Suprapubic skin (tissue), 4 donors: ENCODE measurements at regions not wholly inside any gene's neighbourhood (a gene's known extent, or its start where the extent isn't known, plus 50 kb on each side); places are given as distances from the start of the nearest gene placed in this dataset.

Experiments
- POLR2A ChIP-seq, 2 donors: fragments of 450-650 bp; IDR thresholded peaks; one replicate each; pipeline ENCODE4 v1.6.1; 2017; ENCODE audit warnings: antibody characterized with exemption in 2 of 2, mild to moderate bottlenecking in 2 of 2, moderate library complexity in 2 of 2
- POLR2AphosphoS5 ChIP-seq, 3 donors: sonication (generic); formaldehyde crosslinking; IDR thresholded peaks; one replicate each; pipeline ENCODE4 v1.6.1; 2017; ENCODE audit warnings: antibody characterized with exemption in 3 of 3
- TF ChIP-seq, protein P1 (sequence below), 2 donors: fragments of 200-600 bp in 1 of 2; fragments of 450-650 bp in 1 of 2; sonication (generic) in 1 of 2; IDR thresholded peaks; one replicate each; pipeline ENCODE4 v1.5.1; 2016 to 2019; ENCODE audit warnings: antibody characterized with exemption in 2 of 2, mild to moderate bottlenecking in 1 of 2, moderate library complexity in 1 of 2

DNA sequence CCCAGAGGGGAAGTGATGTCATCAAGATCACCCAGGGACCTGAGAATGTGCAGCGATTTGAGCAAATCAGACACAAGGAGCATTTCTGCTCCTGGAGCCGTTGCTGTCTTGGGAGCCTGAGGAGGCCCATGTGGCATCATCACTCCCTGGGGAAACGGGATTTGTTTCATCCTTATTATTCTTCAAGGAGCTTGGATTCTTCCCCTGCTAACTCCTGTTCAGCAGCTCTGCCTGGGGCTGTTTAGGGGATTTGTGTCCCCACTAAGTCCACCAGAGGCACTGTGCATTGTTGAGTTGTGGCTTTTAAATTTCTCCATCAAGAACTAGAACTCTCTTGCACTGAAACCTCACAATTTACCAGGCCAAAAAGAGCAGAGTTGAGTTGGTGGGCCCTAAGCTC, 104.2 kb upstream of the MSX1 start:
- TF ChIP-seq, protein P1, sequence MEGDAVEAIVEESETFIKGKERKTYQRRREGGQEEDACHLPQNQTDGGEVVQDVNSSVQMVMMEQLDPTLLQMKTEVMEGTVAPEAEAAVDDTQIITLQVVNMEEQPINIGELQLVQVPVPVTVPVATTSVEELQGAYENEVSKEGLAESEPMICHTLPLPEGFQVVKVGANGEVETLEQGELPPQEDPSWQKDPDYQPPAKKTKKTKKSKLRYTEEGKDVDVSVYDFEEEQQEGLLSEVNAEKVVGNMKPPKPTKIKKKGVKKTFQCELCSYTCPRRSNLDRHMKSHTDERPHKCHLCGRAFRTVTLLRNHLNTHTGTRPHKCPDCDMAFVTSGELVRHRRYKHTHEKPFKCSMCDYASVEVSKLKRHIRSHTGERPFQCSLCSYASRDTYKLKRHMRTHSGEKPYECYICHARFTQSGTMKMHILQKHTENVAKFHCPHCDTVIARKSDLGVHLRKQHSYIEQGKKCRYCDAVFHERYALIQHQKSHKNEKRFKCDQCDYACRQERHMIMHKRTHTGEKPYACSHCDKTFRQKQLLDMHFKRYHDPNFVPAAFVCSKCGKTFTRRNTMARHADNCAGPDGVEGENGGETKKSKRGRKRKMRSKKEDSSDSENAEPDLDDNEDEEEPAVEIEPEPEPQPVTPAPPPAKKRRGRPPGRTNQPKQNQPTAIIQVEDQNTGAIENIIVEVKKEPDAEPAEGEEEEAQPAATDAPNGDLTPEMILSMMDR (IDR thresholded peaks at IDR 0.05), result no peak
- TF ChIP-seq POLR2A (IDR thresholded peaks at IDR 0.05), result no peak
- no peak for TF ChIP-seq POLR2AphosphoS5 (IDR thresholded peaks at IDR 0.05)
